ENCODE measurements at regions not wholly inside any gene's neighbourhood (a gene's known extent, or its start where the extent isn't known, plus 50 kb on each side); places are given as distances from the start of the nearest gene placed in this dataset.

- Histone ChIP-seq H3K27me3 (ENCODE audit: insufficient read depth, low read depth, severe bottlenecking) (no peaks in the 10 kb centered on the region), H3K36me3 (no peaks in the 10 kb centered on the region), H3K27ac (no peak overlapping the region), H3K9me3 (ENCODE audit: severe bottlenecking) (no peaks in the 10 kb centered on the region), H3K4me3 (ENCODE audit: low read depth, low read length) (no peak overlapping the region)
- DNase-seq, result no peak
- TF ChIP-seq CTCF (IDR thresholded peaks at IDR 0.05; ENCODE audit: low read depth, low read length), result no peak
Measured at GRCh38 chr14:35938770-35939169, 112.6 kb downstream of the BRMS1L start.

GRCh38 chr14:35934499-35934898 lies 108.4 kb downstream of the BRMS1L start:
- Histone ChIP-seq H3K27me3 (ENCODE audit: insufficient read depth, low read depth, severe bottlenecking) (no peaks in the 10 kb centered on the region), H3K27ac (no peak overlapping the region), H3K4me3 (ENCODE audit: low read depth, low read length) (no peak overlapping the region), H3K36me3 (no peaks in the 10 kb centered on the region), H3K9me3 (ENCODE audit: severe bottlenecking) (no peaks in the 10 kb centered on the region)
- DNase-seq, result no peak
- TF ChIP-seq CTCF (IDR thresholded peaks at IDR 0.05; ENCODE audit: low read depth, low read length), result no peak

- no peak for TF ChIP-seq CTCF (IDR thresholded peaks at IDR 0.05; ENCODE audit: low read depth, low read length)
- DNase-seq, result no peak
Measured at GRCh38 chr14:35932659-35933159, 106.6 kb downstream of the BRMS1L start.

GRCh38 chr14:35932136-35932535 lies 106.0 kb downstream of the BRMS1L start:
- Histone ChIP-seq H3K36me3 (no peaks in the 10 kb centered on the region), H3K27me3 (ENCODE audit: insufficient read depth, low read depth, severe bottlenecking) (no peaks in the 10 kb centered on the region), H3K27ac (no peak overlapping the region)

More at GRCh38 chr14:35932659-35933159, 106.6 kb downstream of the BRMS1L start:
- Histone ChIP-seq H3K27ac (no peak overlapping the region), H3K27me3 (ENCODE audit: insufficient read depth, low read depth, severe bottlenecking) (no peaks in the 10 kb centered on the region), H3K9me3 (ENCODE audit: severe bottlenecking) (no peaks in the 10 kb centered on the region), H3K4me3 (ENCODE audit: low read depth, low read length) (no peak overlapping the region), H3K36me3 (no peaks in the 10 kb centered on the region)

GRCh38 chr14:35931346-35931745 lies 105.2 kb downstream of the BRMS1L start:
- no peaks in the 10 kb centered on the region for H3K36me3 ChIP-seq

More at GRCh38 chr14:35932136-35932535, 106.0 kb downstream of the BRMS1L start:
- H3K9me3 ChIP-seq (ENCODE audit: severe bottlenecking), result no peaks in the 10 kb centered on the region
- H3K4me3 ChIP-seq (ENCODE audit: low read depth, low read length), result no peak overlapping the region
- DNase-seq, result no peak
- TF ChIP-seq CTCF (IDR thresholded peaks at IDR 0.05; ENCODE audit: low read depth, low read length), result no peak

More at GRCh38 chr14:35931346-35931745, 105.2 kb downstream of the BRMS1L start:
- no peak for DNase-seq
- no peaks in the 10 kb centered on the region for H3K9me3 ChIP-seq (ENCODE audit: severe bottlenecking)
- no peak overlapping the region for H3K4me3 ChIP-seq (ENCODE audit: low read depth, low read length)
- no peak overlapping the region for H3K27ac ChIP-seq
- H3K27me3 ChIP-seq (ENCODE audit: insufficient read depth, low read depth, severe bottlenecking), result no peaks in the 10 kb centered on the region
- TF ChIP-seq CTCF (IDR thresholded peaks at IDR 0.05; ENCODE audit: low read depth, low read length), result no peak
